Ramos (cell line): ENCODE measurements at regions not wholly inside any gene's neighbourhood (a gene's known extent, or its start where the extent isn't known, plus 50 kb on each side); places are given as distances from the start of the nearest gene placed in this dataset.

Source experiments
- in situ Hi-C: fragments of 300-500 bp; cut with MboI; formaldehyde crosslinking; loops from one replicate; pipeline ENCODE4 v1.14.3; 2022; ENCODE audit warnings: low sequenced_read_pairs; ENCODE audit not compliant: unreplicated experiment

GRCh38 chr5:143599474-143599873 lies 196.0 kb upstream of the NR3C1 start:
- in situ Hi-C loops = loop anchor here (10.0 to 25.0 kb wide), 2 partner anchors 165 to 587 kb away; no protein-coding TSS in a partner anchor

DNA sequence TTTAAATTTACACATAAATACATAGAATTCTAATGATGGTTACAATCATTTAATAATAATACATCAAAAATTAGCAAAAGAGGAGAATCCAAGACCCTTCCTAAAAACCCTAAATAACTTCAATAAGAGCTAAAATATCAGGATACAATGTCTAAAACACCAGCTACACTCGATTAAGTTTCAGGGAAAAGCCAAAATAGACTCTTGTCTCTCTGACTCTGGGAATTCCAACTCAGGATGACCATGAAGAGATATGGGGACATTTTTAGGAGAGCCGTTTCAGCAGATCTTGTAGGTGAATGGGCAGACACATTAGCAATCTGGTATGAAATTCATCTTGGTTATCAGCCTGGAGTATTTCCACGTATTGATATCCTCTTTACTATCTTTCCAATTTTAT lies 193.3 kb upstream of the NR3C1 start:
- in situ Hi-C loops = loop anchor here (10.0 to 25.0 kb wide), 2 partner anchors 162 to 585 kb away; no protein-coding TSS in a partner anchor

GRCh38 chr5:143594902-143595818 lies 191.7 kb upstream of the NR3C1 start:
- in situ Hi-C loops = loop anchor here (10.0 to 25.0 kb wide), 2 partner anchors 160 to 583 kb away; no protein-coding TSS in a partner anchor

- in situ Hi-C loops = loop anchor here (10.0 to 25.0 kb wide), 2 partner anchors 159 to 581 kb away; no protein-coding TSS in a partner anchor
Measured at GRCh38 chr5:143593723-143594122, 190.2 kb upstream of the NR3C1 start.

GRCh38 chr5:143592648-143593047 lies 189.2 kb upstream of the NR3C1 start:
- in situ Hi-C loops = loop anchor here (10.0 to 25.0 kb wide), 2 partner anchors 158 to 580 kb away; no protein-coding TSS in a partner anchor

GRCh38 chr5:143588933-143589662 lies 185.6 kb upstream of the NR3C1 start:
- in situ Hi-C loops = loop anchor here (25.0 kb wide), 1 partner anchor 577 kb away; no protein-coding TSS in a partner anchor

- in situ Hi-C loops = loop anchor here (25.0 kb wide), 1 partner anchor 576 kb away; no protein-coding TSS in a partner anchor
Measured at GRCh38 chr5:143588121-143588520, 184.6 kb upstream of the NR3C1 start.

GRCh38 chr5:143586781-143587362 lies 183.4 kb upstream of the NR3C1 start:
- in situ Hi-C loops = loop anchor here (25.0 kb wide), 1 partner anchor 575 kb away; no protein-coding TSS in a partner anchor

- in situ Hi-C loops = loop anchor here (25.0 kb wide), 1 partner anchor 574 kb away; no protein-coding TSS in a partner anchor
Measured at GRCh38 chr5:143585970-143586369, 182.5 kb upstream of the NR3C1 start.

DNA sequence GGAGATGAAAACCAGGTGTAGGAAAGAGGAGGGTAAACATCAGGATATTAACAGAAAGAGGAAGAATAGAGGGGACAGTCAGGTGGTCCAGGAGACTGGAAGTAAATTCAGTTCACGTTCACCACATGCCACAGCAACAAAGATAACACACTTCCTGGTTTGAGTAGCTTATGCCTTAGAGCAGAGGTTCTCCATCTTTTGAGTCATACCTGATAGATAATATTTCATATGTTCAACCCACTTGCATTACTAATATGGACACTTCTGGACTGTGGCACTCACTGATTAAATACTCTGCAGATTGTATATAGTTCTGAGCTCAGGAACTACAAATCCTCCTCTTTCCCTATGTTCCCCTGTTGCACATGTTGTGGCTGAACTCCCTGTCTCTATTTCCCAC lies 179.9 kb upstream of the NR3C1 start:
- in situ Hi-C loops = loop anchor here (25.0 kb wide), 1 partner anchor 571 kb away; no protein-coding TSS in a partner anchor

- in situ Hi-C loops = loop anchor here (25.0 kb wide), 1 partner anchor 571 kb away; no protein-coding TSS in a partner anchor
Measured at GRCh38 chr5:143582869-143583268, 179.4 kb upstream of the NR3C1 start.

- in situ Hi-C loops = loop anchor here (25.0 kb wide), 1 partner anchor 570 kb away; no protein-coding TSS in a partner anchor
Measured at GRCh38 chr5:143582176-143582575, 178.7 kb upstream of the NR3C1 start.

GRCh38 chr5:143581649-143582048 lies 178.2 kb upstream of the NR3C1 start:
- in situ Hi-C loops = loop anchor here (25.0 kb wide), 1 partner anchor 569 kb away; no protein-coding TSS in a partner anchor

DNA sequence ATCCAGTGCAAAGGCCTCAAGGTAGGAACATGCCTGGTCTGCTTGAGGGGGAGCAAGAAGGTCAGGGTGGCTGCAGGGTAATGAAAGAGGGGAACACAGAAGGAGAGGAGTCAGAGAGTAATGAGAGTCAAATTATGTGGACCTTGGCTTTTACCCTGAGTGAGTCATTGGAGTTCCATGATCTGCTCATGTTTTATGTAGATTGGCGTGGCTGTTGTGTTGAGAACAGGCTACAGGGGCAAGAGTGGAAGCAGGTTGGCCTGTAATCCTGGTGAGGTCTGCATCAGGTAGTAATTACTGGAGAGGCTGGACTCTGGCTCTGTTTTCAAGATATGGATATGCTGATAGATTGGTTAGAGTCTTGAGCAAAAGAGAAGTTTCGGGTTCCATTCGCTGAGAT lies 177.7 kb upstream of the NR3C1 start:
- in situ Hi-C loops = loop anchor here (25.0 kb wide), 1 partner anchor 569 kb away; no protein-coding TSS in a partner anchor

DNA sequence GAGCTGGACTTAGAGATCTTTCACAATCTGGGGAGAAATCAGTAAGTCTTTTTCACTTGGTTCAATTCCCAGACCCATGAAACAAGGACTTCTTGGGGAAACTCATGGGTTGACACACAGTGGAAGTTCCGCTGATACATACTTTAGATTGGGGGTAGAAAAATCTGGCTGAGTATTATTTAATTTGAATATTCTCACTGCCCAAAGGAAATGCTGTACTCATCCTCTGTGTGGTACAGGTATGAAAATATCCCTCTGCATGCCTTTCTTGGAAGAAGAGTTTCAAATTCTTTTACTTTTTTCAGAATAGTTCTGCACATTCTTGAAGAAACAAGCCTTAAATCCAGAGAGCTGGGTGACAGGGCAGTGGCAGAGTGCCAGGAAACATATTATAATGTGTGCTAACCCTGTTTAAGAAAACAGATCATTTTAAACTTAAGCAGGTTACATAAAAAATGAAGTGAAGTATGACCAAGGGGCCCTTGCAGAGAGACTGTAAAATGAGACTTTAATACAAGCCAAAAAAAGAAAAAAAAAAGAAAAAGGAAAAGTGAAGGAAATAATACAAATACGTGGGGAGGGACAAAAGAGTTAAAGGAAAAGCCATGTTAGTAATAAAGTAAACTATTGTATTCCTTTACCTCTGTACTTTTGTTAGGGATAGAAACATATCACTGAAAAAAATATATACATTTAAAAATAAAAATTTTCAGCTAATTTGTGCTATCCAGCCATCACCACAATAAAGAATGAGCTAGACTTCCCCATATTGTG lies 173.4 kb upstream of the NR3C1 start:
- in situ Hi-C loops = loop anchor here (25.0 kb wide), 1 partner anchor 565 kb away; no protein-coding TSS in a partner anchor

- in situ Hi-C loops = loop anchor here (25.0 kb wide), 1 partner anchor 563 kb away; no protein-coding TSS in a partner anchor
Measured at GRCh38 chr5:143575286-143575685, 171.8 kb upstream of the NR3C1 start.

DNA sequence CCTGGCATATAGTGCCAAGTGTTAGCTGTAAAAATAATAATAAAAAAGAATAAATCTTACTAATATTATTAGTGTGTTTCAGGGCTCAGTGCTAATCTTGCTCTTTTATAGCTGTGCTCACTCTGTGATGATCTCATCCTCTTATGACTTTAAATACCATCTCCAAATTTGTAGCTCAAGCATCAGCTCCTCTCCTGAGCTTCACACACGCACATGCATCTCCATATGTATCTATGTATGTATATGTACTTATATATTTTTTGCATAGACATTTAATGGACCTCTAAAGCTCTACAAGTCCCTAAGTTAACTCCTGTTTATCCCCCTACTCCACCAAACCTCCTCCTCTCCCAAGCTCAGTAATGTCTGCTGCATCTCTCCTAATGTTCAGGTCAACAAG lies 170.8 kb upstream of the NR3C1 start:
- in situ Hi-C loops = no loop called here

- in situ Hi-C loops = no loop called here
Measured at GRCh38 chr5:143573568-143574170, 170.2 kb upstream of the NR3C1 start.

DNA sequence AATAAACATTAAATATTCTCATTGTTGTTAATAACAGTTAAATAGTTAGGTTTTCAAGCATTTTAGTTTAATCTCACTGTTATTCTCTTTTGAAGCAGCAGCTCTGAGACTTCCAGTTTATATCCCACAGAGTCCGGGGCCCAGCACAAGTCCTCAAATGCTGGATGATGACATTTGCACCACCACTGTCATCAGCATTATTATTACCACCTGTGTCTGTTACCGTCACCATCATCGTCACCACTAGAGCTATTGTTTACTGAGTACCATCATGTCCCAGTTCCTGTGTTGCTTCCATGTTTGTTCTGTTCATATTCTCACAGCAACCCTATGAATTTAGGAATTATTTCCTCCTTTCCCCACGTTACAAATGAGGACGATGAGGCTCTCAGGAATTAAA lies 169.2 kb upstream of the NR3C1 start:
- in situ Hi-C loops = no loop called here
